Right atrium auricular region (tissue), 2 donors: ENCODE measurements at regions not wholly inside any gene's neighbourhood (a gene's known extent, or its start where the extent isn't known, plus 50 kb on each side); places are given as distances from the start of the nearest gene placed in this dataset.

ENCODE experiments used
- DNase-seq: peaks from one replicate; pipeline ENCODE4 v3.0.0-alpha.2; 2019; ENCODE audit warnings: low spot score
- H3K27ac ChIP-seq, 2 donors: fragments of 200-600 bp; sonication (generic); 1 replicate in 1 of 2; 2 replicates in 1 of 2; pipeline ENCODE4 v1.5.1; 2016 to 2019
- H3K27me3 ChIP-seq, 2 donors: fragments of 200-600 bp; sonication (generic); one replicate each; pipeline versions ENCODE4 v1.5.1 to v1.6.0; 2017 to 2019
- H3K36me3 ChIP-seq: fragments of 200-600 bp; sonication (generic); one replicate; pipeline ENCODE4 v1.5.1; 2016
- H3K4me1 ChIP-seq, 2 donors: fragments of 200-600 bp; sonication (generic); one replicate each; pipeline versions ENCODE4 v1.5.1 to v1.6.0; 2017 to 2019
- H3K4me3 ChIP-seq, 2 donors: fragments of 200-600 bp; sonication (generic); 1 replicate in 1 of 2; 2 replicates in 1 of 2; pipeline ENCODE4 v1.5.1; 2017 to 2019; ENCODE audit warnings: mild to moderate bottlenecking in 1 of 2, moderate library complexity in 1 of 2
- H3K9me3 ChIP-seq, 2 donors: fragments of 200-600 bp; sonication (generic); one replicate each; pipeline ENCODE4 v1.5.1; 2019
- CTCF ChIP-seq, 2 donors: fragments of 200-600 bp; sonication (generic); IDR thresholded peaks; one replicate each; pipeline ENCODE4 v1.5.1; 2019; ENCODE audit warnings: antibody characterized with exemption in 2 of 2

- no peaks in the 10 kb centered on the region for H3K27me3 ChIP-seq
- no peaks in the 10 kb centered on the region for H3K4me1 ChIP-seq
- H3K27ac ChIP-seq, result no peak overlapping the region
- H3K9me3 ChIP-seq, result no peaks in the 10 kb centered on the region
- H3K4me3 ChIP-seq, result no peak overlapping the region
- TF ChIP-seq CTCF (IDR thresholded peaks at IDR 0.05), result no peak
- no peak for DNase-seq
- H3K36me3 ChIP-seq, result no peaks in the 10 kb centered on the region
Measured at GRCh38 chr4:119690871-119691270, 62.3 kb upstream of the PDE5A start.

- TF ChIP-seq CTCF (IDR thresholded peaks at IDR 0.05), result no peak
Measured at GRCh38 chr4:119688446-119688845, 59.8 kb upstream of the PDE5A start.

GRCh38 chr4:119684463-119684862 is 55.9 kb upstream of the PDE5A start:
- no peak overlapping the region for H3K27ac ChIP-seq
- no peak for DNase-seq
- TF ChIP-seq CTCF (IDR thresholded peaks at IDR 0.05), result no peak
- no peaks in the 10 kb centered on the region for H3K9me3 ChIP-seq
- H3K36me3 ChIP-seq, result no peaks in the 10 kb centered on the region
- H3K4me3 ChIP-seq, result no peak overlapping the region
- H3K27me3 ChIP-seq, result no peaks in the 10 kb centered on the region
- no peaks in the 10 kb centered on the region for H3K4me1 ChIP-seq

More at GRCh38 chr4:119688446-119688845, 59.8 kb upstream of the PDE5A start:
- no peak for DNase-seq
- H3K36me3 ChIP-seq, result no peaks in the 10 kb centered on the region
- no peaks in the 10 kb centered on the region for H3K27me3 ChIP-seq
- H3K9me3 ChIP-seq, result no peaks in the 10 kb centered on the region
- no peak overlapping the region for H3K4me3 ChIP-seq
- no peaks in the 10 kb centered on the region for H3K4me1 ChIP-seq
- H3K27ac ChIP-seq, result no peak overlapping the region

GRCh38 chr4:119683518-119683917 is 54.9 kb upstream of the PDE5A start:
- no peaks in the 10 kb centered on the region for H3K27me3 ChIP-seq
- H3K4me3 ChIP-seq, result no peak overlapping the region
- no peak overlapping the region for H3K27ac ChIP-seq
- no peak for TF ChIP-seq CTCF (IDR thresholded peaks at IDR 0.05)
- H3K9me3 ChIP-seq, result no peaks in the 10 kb centered on the region
- no peaks in the 10 kb centered on the region for H3K36me3 ChIP-seq
- H3K4me1 ChIP-seq, result no peaks in the 10 kb centered on the region
- DNase-seq, result no peak

- no peaks in the 10 kb centered on the region for H3K9me3 ChIP-seq
- no peak overlapping the region for H3K27ac ChIP-seq
- no peaks in the 10 kb centered on the region for H3K27me3 ChIP-seq
- no peaks in the 10 kb centered on the region for H3K4me1 ChIP-seq
- no peak overlapping the region for H3K4me3 ChIP-seq
- TF ChIP-seq CTCF (IDR thresholded peaks at IDR 0.05), result no peak
- H3K36me3 ChIP-seq, result no peaks in the 10 kb centered on the region
- no peak for DNase-seq
Measured at GRCh38 chr4:119682099-119682498, 53.5 kb upstream of the PDE5A start.

- DNase-seq, result no peak
- H3K4me1 ChIP-seq, result no peaks in the 10 kb centered on the region
- H3K36me3 ChIP-seq, result no peaks in the 10 kb centered on the region
- no peaks in the 10 kb centered on the region for H3K27me3 ChIP-seq
- no peak overlapping the region for H3K4me3 ChIP-seq
- no peaks in the 10 kb centered on the region for H3K9me3 ChIP-seq
- H3K27ac ChIP-seq, result no peak overlapping the region
- TF ChIP-seq CTCF (IDR thresholded peaks at IDR 0.05), result no peak
Measured at GRCh38 chr4:119679251-119679650, 50.6 kb upstream of the PDE5A start.
